H9 (cell line): ENCODE measurements at regions not wholly inside any gene's neighbourhood (a gene's known extent, or its start where the extent isn't known, plus 50 kb on each side); places are given as distances from the start of the nearest gene placed in this dataset.
"Not testable (repeated sequence)": the region's sequence is repeated elsewhere in the genome, so short reads cannot be mapped to it uniquely, and the experiment has no call there.

Source experiments
- DNase-seq: peaks from one replicate; pipeline ENCODE4 v3.0.0-alpha.2; 2017
- H2AFZ ChIP-seq: one replicate; pipeline ENCODE4 v1.6.1; 2013; ENCODE audit warnings: mild to moderate bottlenecking, low read length, control low read depth, moderate library complexity
- H2AK5ac ChIP-seq: 2 replicates; pipeline ENCODE4 v1.6.1; 2013; ENCODE audit warnings: low read length, control low read depth, mixed read lengths; ENCODE audit not compliant: insufficient read length
- H2BK120ac ChIP-seq: one replicate; pipeline ENCODE4 v1.6.1; 2013; ENCODE audit warnings: low read depth, mild to moderate bottlenecking, low read length, control low read depth, inconsistent platforms; ENCODE audit not compliant: poor library complexity, severe bottlenecking
- H2BK12ac ChIP-seq: 2 replicates; pipeline ENCODE4 v1.6.1; 2013; ENCODE audit warnings: low read length, control low read depth, mixed read lengths, low read depth; ENCODE audit not compliant: insufficient read length
- H2BK15ac ChIP-seq: 2 replicates; pipeline ENCODE4 v1.6.1; 2013; ENCODE audit warnings: low read depth, low read length, control low read depth
- H2BK20ac ChIP-seq: one replicate; pipeline ENCODE4 v1.6.1; 2013; ENCODE audit warnings: low read depth, mild to moderate bottlenecking, low read length, control low read depth, inconsistent platforms; ENCODE audit not compliant: poor library complexity, severe bottlenecking
- H2BK5ac ChIP-seq: 2 replicates; pipeline ENCODE4 v1.6.1; 2013; ENCODE audit warnings: low read length, control low read depth, mixed read lengths; ENCODE audit not compliant: insufficient read length
- H3K14ac ChIP-seq: 2 replicates; pipeline ENCODE4 v1.6.1; 2013; ENCODE audit warnings: low read length, control low read depth; ENCODE audit not compliant: insufficient read depth
- H3K18ac ChIP-seq: 2 replicates; pipeline ENCODE4 v1.6.1; 2013; ENCODE audit warnings: low read depth, mild to moderate bottlenecking, mixed read lengths, low read length, control low read depth; ENCODE audit not compliant: insufficient read length
- H3K23ac ChIP-seq: 2 replicates; pipeline ENCODE4 v1.6.1; 2013; ENCODE audit warnings: low read length, control low read depth, mixed read lengths, low read depth; ENCODE audit not compliant: insufficient read length
- H3K23me2 ChIP-seq: 2 replicates; pipeline ENCODE4 v1.6.1; 2013; ENCODE audit warnings: low read depth, mild to moderate bottlenecking, mixed read lengths, low read length, control low read depth; ENCODE audit not compliant: insufficient read length, poor library complexity, severe bottlenecking
- H3K27ac ChIP-seq: 2 replicates; pipeline ENCODE4 v1.5.1; 2013; ENCODE audit warnings: low read length, control low read depth, mixed read lengths, low read depth; ENCODE audit not compliant: insufficient read length
- H3K27me3 ChIP-seq: 2 replicates; pipeline ENCODE4 v1.6.1; 2013; ENCODE audit warnings: low read length, control low read depth, inconsistent platforms; ENCODE audit not compliant: insufficient read depth
- H3K4ac ChIP-seq: 2 replicates; pipeline ENCODE4 v1.6.1; 2013; ENCODE audit warnings: low read depth, mild to moderate bottlenecking, control low read depth, inconsistent platforms, low read length, moderate library complexity
- H3K4me1 ChIP-seq: 2 replicates; pipeline ENCODE4 v1.6.1; 2013; ENCODE audit warnings: low read length, control low read depth, inconsistent platforms; ENCODE audit not compliant: insufficient read depth
- H3K4me2 ChIP-seq: 2 replicates; pipeline ENCODE4 v1.6.1; 2013; ENCODE audit warnings: low read length, control low read depth, mixed read lengths; ENCODE audit not compliant: insufficient read length, insufficient read depth
- H3K56ac ChIP-seq: 2 replicates; pipeline ENCODE4 v1.6.1; 2013; ENCODE audit warnings: low read depth, mild to moderate bottlenecking, mixed read lengths, low read length, control low read depth; ENCODE audit not compliant: insufficient read length
- H3K79me1 ChIP-seq: 2 replicates; pipeline ENCODE4 v1.6.1; 2013; ENCODE audit warnings: low read depth, mild to moderate bottlenecking, moderate library complexity, low read length, control low read depth, inconsistent platforms; ENCODE audit not compliant: insufficient read depth, poor library complexity, severe bottlenecking
- H3K79me2 ChIP-seq: 2 replicates; pipeline ENCODE4 v1.6.1; 2013; ENCODE audit warnings: low read length, control low read depth, inconsistent platforms; ENCODE audit not compliant: insufficient read depth
- H3K9ac ChIP-seq: 2 replicates; pipeline ENCODE4 v1.6.1; 2013; ENCODE audit warnings: low read length, control low read depth, mixed read lengths; ENCODE audit not compliant: insufficient read length; ENCODE audit errors: extremely low read depth
- H3K9me3 ChIP-seq: one replicate; pipeline ENCODE4 v1.6.1; 2013; ENCODE audit warnings: low read depth, low read length, inconsistent platforms; ENCODE audit not compliant: control insufficient read depth
- H3T11ph ChIP-seq: one replicate; pipeline ENCODE4 v1.6.1; 2013; ENCODE audit warnings: mild to moderate bottlenecking, low read length, control low read depth, inconsistent platforms
- H4K20me1 ChIP-seq: one replicate; pipeline ENCODE4 v1.6.1; 2013; ENCODE audit not compliant: control insufficient read depth, insufficient read length, insufficient read depth
- H4K5ac ChIP-seq: 2 replicates; pipeline ENCODE4 v1.6.1; 2013; ENCODE audit warnings: low read depth, mild to moderate bottlenecking, mixed read lengths, low read length, control low read depth; ENCODE audit not compliant: insufficient read length
- H4K8ac ChIP-seq: replicated peaks from 2 replicates; pipeline ENCODE4 v1.6.1; 2013; ENCODE audit warnings: low read length, control low read depth, mixed read lengths, low read depth; ENCODE audit not compliant: insufficient read length
- H4K91ac ChIP-seq: 2 replicates; pipeline ENCODE4 v1.6.1; 2013; ENCODE audit warnings: low read depth, mild to moderate bottlenecking, moderate library complexity, mixed read lengths, low read length, control low read depth; ENCODE audit not compliant: insufficient read length
- H3K27ac Mint-ChIP-seq, 3 experiments: 2 replicates in 2 of 3; 3 replicates in 1 of 3; pipeline ENCODE4 v1.8.0; 2020 to 2021; ENCODE audit warnings: mixed read lengths in 3 of 3, mild to moderate bottlenecking in 1 of 3, moderate library complexity in 1 of 3
- H3K27me3 Mint-ChIP-seq: 2 replicates; pipeline ENCODE4 v1.8.0; 2021; ENCODE audit warnings: low read depth, mild to moderate bottlenecking, moderate library complexity, mixed read lengths
- H3K36me3 Mint-ChIP-seq, 3 experiments: 2 replicates in 2 of 3; 3 replicates in 1 of 3; pipeline ENCODE4 v1.8.0; 2020 to 2021; ENCODE audit warnings: low read depth in 3 of 3, mixed read lengths in 3 of 3; ENCODE audit not compliant: insufficient read depth in 1 of 3
- H3K4me1 Mint-ChIP-seq, 2 experiments: 2 replicates each; pipeline ENCODE4 v1.8.0; 2020; ENCODE audit warnings: mixed read lengths in 2 of 2
- H3K4me3 Mint-ChIP-seq, 2 experiments: 2 replicates in 1 of 2; 3 replicates in 1 of 2; pipeline ENCODE4 v1.8.0; 2020 to 2021; ENCODE audit warnings: mild to moderate bottlenecking in 2 of 2, mixed read lengths in 2 of 2, moderate library complexity in 1 of 2
- H3K9me3 Mint-ChIP-seq, 2 experiments: 2 replicates in 1 of 2; 3 replicates in 1 of 2; pipeline ENCODE4 v1.8.0; 2020; ENCODE audit warnings: mild to moderate bottlenecking in 2 of 2, mixed read lengths in 2 of 2, moderate library complexity in 1 of 2
- WGBS: extraction: QIAGEN DNeasy Blood & Tissue Kit; methylation state at CpG from one replicate; pipeline ENCODE4 v1.1.7; 2013; ENCODE audit warnings: missing lambda C conversion rate, low lambda C conversion rate, mixed read lengths; ENCODE audit not compliant: insufficient read length; ENCODE audit errors: extremely low coverage; 5-methylcytosine and 5-hydroxymethylcytosine counted together
- TF ChIP-seq, protein P1 (sequence below): fragments of 200-600 bp; sonication (generic); conservative IDR thresholded peaks from 3 replicates; pipeline ENCODE4 v1.8.0; 2021; ENCODE audit warnings: antibody characterized with exemption, mild to moderate bottlenecking

DNA sequence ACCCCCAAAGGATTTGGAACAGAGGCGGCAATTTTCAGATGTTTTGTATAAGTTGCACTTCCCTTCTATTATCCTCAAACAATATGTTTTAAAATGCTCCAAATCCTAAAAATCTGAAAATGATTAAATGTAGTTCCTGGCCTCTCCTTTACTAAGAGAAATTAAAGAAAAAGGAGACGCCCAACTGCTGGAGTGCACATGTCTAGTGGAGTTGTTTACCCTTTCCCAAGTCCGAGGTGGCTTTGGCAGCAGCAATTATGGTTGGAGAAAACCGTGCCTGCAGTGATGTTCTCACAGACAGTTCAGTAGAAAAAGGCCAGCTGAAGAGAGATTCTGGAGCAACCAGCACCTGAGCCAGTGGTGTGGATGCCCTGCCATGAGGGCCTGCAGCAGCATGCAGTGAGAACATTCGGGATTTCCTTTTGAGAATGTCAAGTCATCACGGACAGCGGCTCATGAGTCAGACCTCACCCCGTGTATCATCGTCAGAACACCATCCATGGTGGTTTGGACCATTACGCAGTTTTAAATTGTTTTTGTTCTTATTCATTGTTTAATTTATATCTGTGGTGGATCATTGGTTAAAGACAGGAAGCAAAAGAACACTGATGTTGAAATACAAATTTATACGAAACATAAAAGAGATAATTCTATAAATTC lies 179.0 kb upstream of the KRR1 start:
- Histone ChIP-seq H4K5ac (no peak overlapping the region), H3K9ac (no peak overlapping the region), H4K8ac (no peak overlapping the region), H2BK12ac (no peak overlapping the region), H4K20me1 (no peaks in the 10 kb centered on the region), H3K14ac (no peak overlapping the region), H3K79me1 (no peaks in the 10 kb centered on the region), H2BK20ac (no peak overlapping the region), H2BK120ac (no peak overlapping the region), H3K4me2 (no peak overlapping the region), H2BK15ac (no peak overlapping the region), H3K9me3 (no peaks in the 10 kb centered on the region), H3T11ph (no peak overlapping the region), H3K79me2 (no peaks in the 10 kb centered on the region), H2AK5ac (no peak overlapping the region), H3K23ac (no peak overlapping the region), H2AFZ (no peak overlapping the region), H3K4ac (no peak overlapping the region), H2BK5ac (no peak overlapping the region), H3K23me2 (no peaks in the 10 kb centered on the region), H3K56ac (no peak overlapping the region), H3K18ac (no peak overlapping the region), H3K4me1 (no peaks in the 10 kb centered on the region; the same call in 1 of the 2 replicates), H3K27ac (no peak overlapping the region), H3K27me3 (no peaks in the 10 kb centered on the region), H4K91ac (no peak overlapping the region)
- DNase-seq: no peak
- Mint-ChIP-seq H3K27ac (no peak overlapping the region), H3K4me3 (no peak overlapping the region), H3K9me3 (no peaks in the 10 kb centered on the region), H3K27me3 (no peaks in the 10 kb centered on the region; the same call in 1 of the 2 replicates), H3K36me3 (no peaks in the 10 kb centered on the region), H3K4me1 (peaks cover 6 to 7% of the 10 kb centered on the region in 2 experiments; a peak in 3 of 4 replicates)
- TF ChIP-seq, protein P1, sequence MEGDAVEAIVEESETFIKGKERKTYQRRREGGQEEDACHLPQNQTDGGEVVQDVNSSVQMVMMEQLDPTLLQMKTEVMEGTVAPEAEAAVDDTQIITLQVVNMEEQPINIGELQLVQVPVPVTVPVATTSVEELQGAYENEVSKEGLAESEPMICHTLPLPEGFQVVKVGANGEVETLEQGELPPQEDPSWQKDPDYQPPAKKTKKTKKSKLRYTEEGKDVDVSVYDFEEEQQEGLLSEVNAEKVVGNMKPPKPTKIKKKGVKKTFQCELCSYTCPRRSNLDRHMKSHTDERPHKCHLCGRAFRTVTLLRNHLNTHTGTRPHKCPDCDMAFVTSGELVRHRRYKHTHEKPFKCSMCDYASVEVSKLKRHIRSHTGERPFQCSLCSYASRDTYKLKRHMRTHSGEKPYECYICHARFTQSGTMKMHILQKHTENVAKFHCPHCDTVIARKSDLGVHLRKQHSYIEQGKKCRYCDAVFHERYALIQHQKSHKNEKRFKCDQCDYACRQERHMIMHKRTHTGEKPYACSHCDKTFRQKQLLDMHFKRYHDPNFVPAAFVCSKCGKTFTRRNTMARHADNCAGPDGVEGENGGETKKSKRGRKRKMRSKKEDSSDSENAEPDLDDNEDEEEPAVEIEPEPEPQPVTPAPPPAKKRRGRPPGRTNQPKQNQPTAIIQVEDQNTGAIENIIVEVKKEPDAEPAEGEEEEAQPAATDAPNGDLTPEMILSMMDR: no peak
- WGBS: no CpG with 5 or more reads among the region's 11 CpGs

DNA sequence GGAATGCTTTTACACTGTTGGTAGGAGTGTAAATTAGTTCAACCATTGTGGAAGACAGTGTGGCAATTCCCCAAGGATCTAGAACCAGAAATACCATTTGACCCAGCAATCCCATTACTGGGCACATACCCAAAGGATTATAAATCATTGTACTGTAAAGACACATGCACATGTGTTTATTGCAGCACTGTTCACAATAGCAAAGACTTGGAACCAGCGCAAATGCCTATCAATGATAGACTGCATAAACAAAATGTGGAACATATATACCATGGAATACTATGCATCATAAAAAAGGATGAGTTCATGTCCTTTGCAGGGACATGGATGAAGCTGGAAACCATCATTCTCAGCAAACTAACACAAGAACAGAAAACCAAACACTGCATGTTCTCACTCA lies 174.8 kb upstream of the KRR1 start:
- H4K8ac ChIP-seq, H3K56ac ChIP-seq, H3K27me3 ChIP-seq, H3T11ph ChIP-seq, H3K23ac ChIP-seq, H2BK20ac ChIP-seq, H3K79me2 ChIP-seq, H2BK120ac ChIP-seq, H3K4me3 Mint-ChIP-seq, H2BK12ac ChIP-seq, H3K14ac ChIP-seq, H3K9ac ChIP-seq, H3K36me3 Mint-ChIP-seq, H3K4me1 ChIP-seq, H2AFZ ChIP-seq, H3K27ac Mint-ChIP-seq, H3K4ac ChIP-seq, H3K23me2 ChIP-seq, H3K4me2 ChIP-seq, H2BK15ac ChIP-seq, H4K20me1 ChIP-seq, H3K27ac ChIP-seq, H2AK5ac ChIP-seq, H3K79me1 ChIP-seq, H4K91ac ChIP-seq, H3K9me3 ChIP-seq, H2BK5ac ChIP-seq, H3K9me3 Mint-ChIP-seq, H3K18ac ChIP-seq, H4K5ac ChIP-seq, H3K27me3 Mint-ChIP-seq, DNase-seq: not testable (repeated sequence)
- H3K4me1 Mint-ChIP-seq: peaks cover 16 to 18% of the 10 kb centered on the region in 2 experiments
- no CpG with 5 or more reads among the region's 1 CpG for WGBS
